GM19238 (cell line): ENCODE measurements at regions not wholly inside any gene's neighbourhood (a gene's known extent, or its start where the extent isn't known, plus 50 kb on each side); places are given as distances from the start of the nearest gene placed in this dataset.

Experiments
- DNase-seq: peaks from one replicate; pipeline ENCODE4 v3.0.0; 2011; ENCODE audit warnings: low spot score; ENCODE audit not compliant: insufficient read length

- no peak for DNase-seq
Observed at GRCh38 chr10:118467200-118467599, 125.1 kb upstream of the FAM204A start.

- DNase-seq, result no peak
Observed at GRCh38 chr10:118465300-118465874, 123.3 kb upstream of the FAM204A start.

- DNase-seq, result no peak
Observed at GRCh38 chr10:118463740-118464139, 121.6 kb upstream of the FAM204A start.

GRCh38 chr10:118462401-118462800, 120.3 kb upstream of the FAM204A start:
- DNase-seq, result no peak

- DNase-seq, result peak; percentile 28
Observed at GRCh38 chr10:118459642-118460193, 117.6 kb upstream of the FAM204A start.

GRCh38 chr10:118458957-118459641, 117.0 kb upstream of the FAM204A start:
- no peak for DNase-seq

- DNase-seq, result no peak
Observed at GRCh38 chr10:118457824-118458428, 115.8 kb upstream of the FAM204A start.

GRCh38 chr10:118455181-118455695, 113.1 kb upstream of the FAM204A start:
- DNase-seq, result no peak

- no peak for DNase-seq
Observed at GRCh38 chr10:118454211-118454610, 112.1 kb upstream of the FAM204A start.

- no peak for DNase-seq
Observed at GRCh38 chr10:118452098-118452497, 110.0 kb upstream of the FAM204A start.

GRCh38 chr10:118449521-118449920, 107.4 kb upstream of the FAM204A start:
- DNase-seq, result no peak

- no peak for DNase-seq
Observed at GRCh38 chr10:118448744-118449143, 106.6 kb upstream of the FAM204A start.

GRCh38 chr10:118447478-118448270, 105.5 kb upstream of the FAM204A start:
- DNase-seq, result no peak

- no peak for DNase-seq
Observed at GRCh38 chr10:118445535-118445934, 103.4 kb upstream of the FAM204A start.

- no peak for DNase-seq
Observed at GRCh38 chr10:118444069-118444468, 101.9 kb upstream of the FAM204A start.

GRCh38 chr10:118442032-118442431, 99.9 kb upstream of the FAM204A start:
- DNase-seq, result no peak

GRCh38 chr10:118439824-118440223, 97.7 kb upstream of the FAM204A start:
- no peak for DNase-seq

- no peak for DNase-seq
Observed at GRCh38 chr10:118436742-118437141, 94.6 kb upstream of the FAM204A start.

GRCh38 chr10:118430190-118430589, 88.1 kb upstream of the FAM204A start:
- no peak for DNase-seq

- DNase-seq, result peak; percentile 10
Observed at GRCh38 chr10:118423800-118424442, 81.8 kb upstream of the FAM204A start.

- DNase-seq, result no peak
Observed at GRCh38 chr10:118422241-118422640, 80.1 kb upstream of the FAM204A start.
